Adrenal gland (tissue), 9 donors: ENCODE measurements at regions not wholly inside any gene's neighbourhood (a gene's known extent, or its start where the extent isn't known, plus 50 kb on each side); places are given as distances from the start of the nearest gene placed in this dataset.

Experiments
- DNase-seq, 7 donors: peaks; one replicate each; pipeline ENCODE4 v3.0.0-alpha.2; 2019 to 2020
- H3K27ac ChIP-seq, 5 donors: fragments of 200-600 bp; sonication (generic) in 4 of 5; 1 replicate in 3 of 5; 2 replicates in 2 of 5; pipeline versions ENCODE4 v1.5.1 to v1.8.0; 2016 to 2020; ENCODE audit warnings: mild to moderate bottlenecking in 1 of 5
- H3K27me3 ChIP-seq: fragments of 200-600 bp; 2 replicates; pipeline ENCODE4 v1.8.0; 2021
- H3K36me3 ChIP-seq, 2 donors: fragments of 200-600 bp; replicated peaks in 1 of 2; 1 replicate in 1 of 2; 2 replicates in 1 of 2; pipeline versions ENCODE4 v1.5.1 to v1.8.0; 2018 to 2022
- H3K4me1 ChIP-seq, 2 donors: fragments of 200-600 bp; replicated peaks in 1 of 2; 1 replicate in 1 of 2; 2 replicates in 1 of 2; pipeline versions ENCODE4 v1.5.1 to v1.8.0; 2018 to 2021
- H3K4me3 ChIP-seq, 4 donors: fragments of 200-600 bp; sonication (generic) in 3 of 4; one replicate each; pipeline ENCODE4 v1.5.1; 2016 to 2018
- H3K9me3 ChIP-seq, 3 donors: fragments of 200-600 bp; sonication (generic) in 1 of 3; replicated peaks in 1 of 3; 1 replicate in 2 of 3; 2 replicates in 1 of 3; pipeline versions ENCODE4 v1.5.1 to v1.8.0; 2016 to 2021
- CTCF ChIP-seq, 6 experiments: fragments of 450-650 bp in 4 of 6; fragments of 200-600 bp in 2 of 6; sonication (generic) in 1 of 6; IDR thresholded peaks; 1 replicate in 5 of 6; 2 replicates in 1 of 6; pipeline versions ENCODE4 v1.5.1 to v1.8.0; 2016 to 2021; ENCODE audit warnings: antibody characterized with exemption in 6 of 6, mild to moderate bottlenecking in 2 of 6, moderate library complexity in 1 of 6
- POLR2A ChIP-seq, 2 donors: fragments of 450-650 bp; IDR thresholded peaks; one replicate each; pipeline ENCODE4 v1.6.1; 2017; ENCODE audit warnings: antibody characterized with exemption in 2 of 2, mild to moderate bottlenecking in 2 of 2, moderate library complexity in 1 of 2
- WGBS, 4 donors: extraction: QIAGEN DNeasy Blood & Tissue Kit in 2 of 4; methylation state at CpG; one replicate each; pipeline versions ENCODE4 v1.1.5 to v1.1.7; 2013 to 2017; 5-methylcytosine and 5-hydroxymethylcytosine counted together
- intact Hi-C, 2 donors: fragments of 100-400 bp; cut with DNase I; formaldehyde crosslinking; loops; one replicate each; pipeline versions ENCODE4 v1.14.1 to v1.15.0; 2022 to 2023
- donor health status: healthy with polysubstance abuse.
- donor health status: Bipolar disorder and iron deficiency.
- donor health status: DM: yes; HTN: yes; CAD: no.
- donor health status: DM: no; HTN: no; CAD: no.
- donor health status: DM: no; HTN: no; CAD: no.

GRCh38 chr6:95145457-95145856 is 431.9 kb upstream of the MANEA start:
- H3K27me3 ChIP-seq: no peaks in the 10 kb centered on the region
- intact Hi-C loops: no loop called here
- no peak overlapping the region for H3K4me3 ChIP-seq
- H3K27ac ChIP-seq: no peak overlapping the region
- H3K4me1 ChIP-seq: no peaks in the 10 kb centered on the region
- no peaks in the 10 kb centered on the region for H3K36me3 ChIP-seq
- TF ChIP-seq POLR2A (IDR thresholded peaks at IDR 0.05): no peak
- no peak for TF ChIP-seq CTCF (IDR thresholded peaks at IDR 0.05)
- 37 to 50% (median 42%) methylated on average over 1 of the region's 1 CpG for WGBS, 4 donors
- no peak for DNase-seq
- no peaks in the 10 kb centered on the region for H3K9me3 ChIP-seq

- Histone ChIP-seq H3K4me3 (no peak overlapping the region), H3K27ac (no peak overlapping the region), H3K27me3 (no peaks in the 10 kb centered on the region), H3K36me3 (no peaks in the 10 kb centered on the region), H3K9me3 (no peaks in the 10 kb centered on the region), H3K4me1 (no peaks in the 10 kb centered on the region)
- DNase-seq: no peak
- TF ChIP-seq POLR2A (IDR thresholded peaks at IDR 0.05) (no peak), CTCF (IDR thresholded peaks at IDR 0.05) (no peak)
- intact Hi-C loops: no loop called here
Observed at GRCh38 chr6:95159557-95159956, 417.8 kb upstream of the MANEA start.

- H3K27ac ChIP-seq: no peak overlapping the region
- no peaks in the 10 kb centered on the region for H3K9me3 ChIP-seq
- WGBS, 4 donors: 34 to 73% (median 53%) methylated on average over 1 to 2 of the region's 2 CpGs
- TF ChIP-seq CTCF (IDR thresholded peaks at IDR 0.05) (no peak), POLR2A (IDR thresholded peaks at IDR 0.05) (no peak)
- intact Hi-C loops: no loop called here
- no peak overlapping the region for H3K4me3 ChIP-seq
- H3K36me3 ChIP-seq: no peaks in the 10 kb centered on the region
- DNase-seq: no peak
- H3K4me1 ChIP-seq: no peaks in the 10 kb centered on the region
- H3K27me3 ChIP-seq: no peaks in the 10 kb centered on the region
Observed at GRCh38 chr6:95169775-95170174, 407.6 kb upstream of the MANEA start.

- H3K9me3 ChIP-seq: no peaks in the 10 kb centered on the region
- TF ChIP-seq POLR2A (IDR thresholded peaks at IDR 0.05): no peak
- TF ChIP-seq CTCF (IDR thresholded peaks at IDR 0.05): no peak
- intact Hi-C loops: no loop called here
- no peaks in the 10 kb centered on the region for H3K4me1 ChIP-seq
- no peaks in the 10 kb centered on the region for H3K27me3 ChIP-seq
- no peaks in the 10 kb centered on the region for H3K36me3 ChIP-seq
- WGBS, 4 donors: 51 to 62% (median 55%) methylated on average over 4 of the region's 4 CpGs
- H3K27ac ChIP-seq: no peak overlapping the region
- no peak for DNase-seq
- no peak overlapping the region for H3K4me3 ChIP-seq
Observed at GRCh38 chr6:95175927-95176675, 401.2 kb upstream of the MANEA start.
